AG10803 (cell line): ENCODE measurements at regions not wholly inside any gene's neighbourhood (a gene's known extent, or its start where the extent isn't known, plus 50 kb on each side); places are given as distances from the start of the nearest gene placed in this dataset.
A peak's percentile ranks its signal among the peaks of the same experiment; 100 is the strongest.
"Not testable (repeated sequence)": the region's sequence is repeated elsewhere in the genome, so short reads cannot be mapped to it uniquely, and the experiment has no call there.

ENCODE experiments used
- DNase-seq: peaks from one replicate; pipeline ENCODE4 v3.0.0; 2010; ENCODE audit warnings: low read depth
- H3K4me3 ChIP-seq: 2 replicates; pipeline ENCODE4 v1.5.1; 2011; ENCODE audit warnings: mild to moderate bottlenecking, low read length, control low read depth
- CTCF ChIP-seq: conservative IDR thresholded peaks from 2 replicates; pipeline ENCODE4 v1.5.1; 2011; ENCODE audit warnings: mild to moderate bottlenecking, low read length, control low read depth, inconsistent platforms

DNA sequence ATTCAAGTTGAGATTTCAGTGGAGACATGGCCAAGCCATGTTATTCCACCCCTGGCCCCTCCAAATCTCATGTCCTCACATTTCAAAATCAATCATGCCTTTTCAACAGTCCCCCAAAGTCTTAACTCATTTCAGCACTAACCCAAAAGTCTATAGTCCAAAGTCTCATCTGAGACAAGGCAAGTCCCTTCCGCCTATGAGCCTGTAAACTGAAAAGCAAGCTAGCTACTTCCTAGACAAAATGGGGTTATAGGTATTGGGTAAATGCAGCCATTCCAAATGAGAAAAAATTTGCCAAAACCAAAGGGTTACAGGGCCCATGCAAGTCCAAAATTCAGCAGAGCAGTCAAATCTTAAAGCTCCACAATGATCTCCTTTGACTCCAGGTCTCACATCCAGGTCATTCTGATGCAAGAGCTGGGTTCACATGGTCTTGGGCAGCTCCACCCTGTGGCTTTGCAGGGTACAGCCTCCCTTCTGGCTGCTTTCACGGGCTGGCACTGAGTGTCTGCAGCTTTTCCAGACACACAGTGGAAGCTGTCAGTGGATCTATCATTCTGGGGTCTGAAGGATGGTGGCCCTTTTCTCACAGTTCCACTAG, 95.7 kb downstream of the MTNR1B start:
- TF ChIP-seq CTCF = 0 out of 2 replicates have a peak, but pooled peaks have one; percentile 16
- DNase-seq, H3K4me3 ChIP-seq: not testable (repeated sequence)

DNA sequence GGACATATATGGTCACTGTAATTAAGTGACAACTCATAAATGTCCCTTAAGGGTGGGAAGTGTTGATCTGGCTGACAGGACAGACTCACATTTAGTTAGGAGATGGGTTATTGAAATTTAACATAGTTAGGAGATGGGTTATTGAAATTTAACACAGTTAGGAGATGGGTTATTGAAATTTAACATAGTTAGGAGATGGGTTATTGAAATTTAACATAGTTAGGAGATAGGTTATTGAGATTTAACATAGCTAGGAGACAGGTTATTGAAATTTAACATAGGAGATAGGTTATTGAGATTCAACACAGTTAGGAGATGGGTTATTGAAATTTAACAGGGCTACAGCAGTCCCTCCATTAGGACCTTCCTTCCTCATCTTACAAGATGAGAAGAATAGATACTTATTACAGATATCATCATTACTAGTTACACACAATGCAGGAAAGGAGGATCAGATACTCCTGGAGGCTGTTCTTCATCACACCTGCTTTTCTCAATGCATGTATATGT, 98.5 kb downstream of the MTNR1B start:
- H3K4me3 ChIP-seq = no peak overlapping the region
- no peak for DNase-seq
- no peak for TF ChIP-seq CTCF

- no peak for DNase-seq
- H3K4me3 ChIP-seq = no peak overlapping the region
- TF ChIP-seq CTCF = no peak
Measured at GRCh38 chr11:93072229-93072914, 102.9 kb downstream of the MTNR1B start.

- H3K4me3 ChIP-seq = no peak overlapping the region
- TF ChIP-seq CTCF = no peak
- DNase-seq = no peak
Measured at GRCh38 chr11:93073026-93073425, 103.6 kb downstream of the MTNR1B start.

DNA sequence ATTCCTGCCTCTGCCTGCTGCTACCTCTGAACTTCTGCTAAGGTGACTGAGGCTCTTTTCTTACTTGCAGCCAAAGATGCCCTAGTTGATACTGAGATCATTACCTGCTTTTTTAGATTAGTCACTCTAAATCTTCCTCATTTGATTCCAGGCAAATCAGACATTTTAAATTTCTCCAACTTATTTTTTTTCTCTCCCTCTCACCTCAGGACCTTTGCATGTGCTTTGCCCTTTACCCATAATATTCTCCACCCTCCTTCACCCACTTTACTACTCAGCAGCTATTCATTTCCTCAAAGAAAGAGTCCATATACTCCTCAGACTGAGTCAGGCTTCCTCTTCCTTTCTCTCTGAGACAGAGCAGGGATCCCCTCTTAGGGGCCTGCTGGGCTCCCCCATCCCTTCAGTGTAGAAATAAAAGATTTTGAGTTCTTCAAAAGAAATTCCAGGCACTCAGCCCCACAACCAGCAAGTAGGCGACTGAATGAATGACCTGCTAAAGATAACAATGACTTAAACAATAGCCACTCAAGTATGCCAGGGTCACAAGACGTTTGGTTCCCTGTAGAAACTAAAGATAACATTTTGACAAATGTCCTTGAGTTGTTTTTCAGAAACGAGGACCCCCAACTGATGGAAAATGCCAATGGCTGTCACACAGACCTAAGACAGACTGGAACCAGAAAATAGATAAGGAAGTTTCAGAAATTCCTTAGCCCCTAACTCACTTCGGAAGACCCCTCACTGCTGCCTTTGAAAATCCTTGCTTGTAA, 104.2 kb downstream of the MTNR1B start:
- no peak overlapping the region for H3K4me3 ChIP-seq

GRCh38 chr11:93074352-93074751, 104.9 kb downstream of the MTNR1B start:
- DNase-seq = no peak
- H3K4me3 ChIP-seq = no peak overlapping the region
- TF ChIP-seq CTCF = no peak

More for the DNA sequence above, 104.2 kb downstream of the MTNR1B start:
- no peak for DNase-seq
- TF ChIP-seq CTCF = no peak

- no peak for TF ChIP-seq CTCF
- no peak overlapping the region for H3K4me3 ChIP-seq
- no peak for DNase-seq
Measured at GRCh38 chr11:93075782-93076181, 106.3 kb downstream of the MTNR1B start.
